Smooth muscle cell (in vitro differentiated cells): ENCODE measurements at regions not wholly inside any gene's neighbourhood (a gene's known extent, or its start where the extent isn't known, plus 50 kb on each side); places are given as distances from the start of the nearest gene placed in this dataset.

Experiments used
- DNase-seq: peaks from one replicate; lab custom pipeline; 2025; ENCODE audit not compliant: unreplicated experiment; lab: John Stamatoyannopoulos, UW
- H2AFZ ChIP-seq: fragments of 200-600 bp; sonication (generic); 2 replicates; pipeline ENCODE4 v1.6.0; 2016; ENCODE audit warnings: antibody characterized with exemption, low read depth, mild to moderate bottlenecking
- H3F3A ChIP-seq: fragments of 200-600 bp; sonication (generic); 2 replicates; pipeline ENCODE4 v1.6.0; 2017; ENCODE audit warnings: antibody characterized with exemption, low read depth
- H3K27ac ChIP-seq: fragments of 200-600 bp; sonication (generic); 2 replicates; pipeline ENCODE4 v1.5.1; 2016; ENCODE audit warnings: low read depth, mild to moderate bottlenecking
- H3K27me3 ChIP-seq: fragments of 200-600 bp; sonication (generic); 2 replicates; pipeline ENCODE4 v1.6.1; 2016; ENCODE audit warnings: low read depth, mild to moderate bottlenecking
- H3K36me3 ChIP-seq: fragments of 200-600 bp; sonication (generic); 2 replicates; pipeline ENCODE4 v1.5.1; 2016; ENCODE audit warnings: low read depth
- H3K4me1 ChIP-seq: fragments of 200-600 bp; sonication (generic); 2 replicates; pipeline ENCODE4 v1.5.1; 2016; ENCODE audit warnings: low read depth
- H3K4me2 ChIP-seq: fragments of 200-600 bp; sonication (generic); 2 replicates; pipeline ENCODE4 v1.6.0; 2016; ENCODE audit warnings: mild to moderate bottlenecking
- H3K4me3 ChIP-seq: fragments of 200-600 bp; sonication (generic); 2 replicates; pipeline ENCODE4 v1.5.1; 2016; ENCODE audit warnings: mild to moderate bottlenecking
- H3K79me2 ChIP-seq: fragments of 200-600 bp; sonication (generic); 2 replicates; pipeline ENCODE4 v1.6.0; 2016; ENCODE audit warnings: low read depth, mild to moderate bottlenecking
- H3K9ac ChIP-seq: fragments of 200-600 bp; sonication (generic); 2 replicates; pipeline ENCODE4 v1.6.0; 2016; ENCODE audit warnings: low read depth
- H3K9me3 ChIP-seq: fragments of 200-600 bp; sonication (generic); replicated peaks from 2 replicates; pipeline ENCODE4 v1.5.1; 2016; ENCODE audit warnings: low read depth
- H4K20me1 ChIP-seq: fragments of 200-600 bp; sonication (generic); 2 replicates; pipeline ENCODE4 v1.6.0; 2016; ENCODE audit warnings: low read depth
- WGBS: methylation state at CpG from one replicate; pipeline ENCODE4 v1.1.7; 2016; ENCODE audit warnings: low lambda C conversion rate; 5-methylcytosine and 5-hydroxymethylcytosine counted together
- TF ChIP-seq, protein P1 (sequence below): fragments of 200-600 bp; sonication (generic); IDR thresholded peaks from 2 replicates; pipeline ENCODE4 v1.5.1; 2017; ENCODE audit warnings: borderline replicate concordance, mild to moderate bottlenecking, antibody characterized with exemption; ENCODE audit not compliant: insufficient read depth, poor library complexity, severe bottlenecking

DNA sequence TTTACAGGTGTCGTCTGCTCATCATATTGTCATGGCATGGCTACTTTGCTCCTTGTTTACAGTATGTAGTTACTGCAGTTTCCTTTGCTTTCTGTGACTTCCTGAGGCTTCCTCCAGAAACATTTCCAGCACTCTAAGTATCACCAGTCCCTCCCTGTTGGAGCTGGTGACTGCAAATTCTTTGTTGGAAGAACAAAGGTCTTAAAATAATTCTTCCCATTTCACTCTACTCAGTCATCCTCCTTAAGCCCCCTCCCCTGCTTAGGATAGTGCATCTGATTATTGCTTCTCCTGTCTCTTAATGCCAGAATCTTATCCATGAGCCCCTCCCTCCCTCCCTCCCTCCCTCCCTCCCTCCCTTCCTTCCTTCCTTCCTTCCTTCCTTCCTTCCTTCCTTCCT lies 72.0 kb downstream of the C3orf38 start:
- no peak overlapping the region for H3K27ac ChIP-seq
- no peaks in the 10 kb centered on the region for H3K9me3 ChIP-seq
- no peaks in the 10 kb centered on the region for H3K27me3 ChIP-seq
- DNase-seq = no peak
- H3K36me3 ChIP-seq = no peaks in the 10 kb centered on the region
- H4K20me1 ChIP-seq = no peaks in the 10 kb centered on the region
- no peaks in the 10 kb centered on the region for H3K4me1 ChIP-seq
- no peaks in the 10 kb centered on the region for H3F3A ChIP-seq
- no peaks in the 10 kb centered on the region for H3K79me2 ChIP-seq
- no peak overlapping the region for H2AFZ ChIP-seq
- no peak overlapping the region for H3K4me2 ChIP-seq
- TF ChIP-seq, protein P1, sequence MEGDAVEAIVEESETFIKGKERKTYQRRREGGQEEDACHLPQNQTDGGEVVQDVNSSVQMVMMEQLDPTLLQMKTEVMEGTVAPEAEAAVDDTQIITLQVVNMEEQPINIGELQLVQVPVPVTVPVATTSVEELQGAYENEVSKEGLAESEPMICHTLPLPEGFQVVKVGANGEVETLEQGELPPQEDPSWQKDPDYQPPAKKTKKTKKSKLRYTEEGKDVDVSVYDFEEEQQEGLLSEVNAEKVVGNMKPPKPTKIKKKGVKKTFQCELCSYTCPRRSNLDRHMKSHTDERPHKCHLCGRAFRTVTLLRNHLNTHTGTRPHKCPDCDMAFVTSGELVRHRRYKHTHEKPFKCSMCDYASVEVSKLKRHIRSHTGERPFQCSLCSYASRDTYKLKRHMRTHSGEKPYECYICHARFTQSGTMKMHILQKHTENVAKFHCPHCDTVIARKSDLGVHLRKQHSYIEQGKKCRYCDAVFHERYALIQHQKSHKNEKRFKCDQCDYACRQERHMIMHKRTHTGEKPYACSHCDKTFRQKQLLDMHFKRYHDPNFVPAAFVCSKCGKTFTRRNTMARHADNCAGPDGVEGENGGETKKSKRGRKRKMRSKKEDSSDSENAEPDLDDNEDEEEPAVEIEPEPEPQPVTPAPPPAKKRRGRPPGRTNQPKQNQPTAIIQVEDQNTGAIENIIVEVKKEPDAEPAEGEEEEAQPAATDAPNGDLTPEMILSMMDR = no peak
- no peak overlapping the region for H3K9ac ChIP-seq
- H3K4me3 ChIP-seq = no peak overlapping the region
- WGBS = 96% methylated on average over 1 of the region's 1 CpG

GRCh38 chr3:88222343-88222742 lies 72.6 kb downstream of the C3orf38 start:
- TF ChIP-seq, protein P1 = no peak
- H3K27me3 ChIP-seq = no peaks in the 10 kb centered on the region
- no peak overlapping the region for H3K4me3 ChIP-seq
- no peak overlapping the region for H3K27ac ChIP-seq
- no peaks in the 10 kb centered on the region for H3K4me1 ChIP-seq
- no peak overlapping the region for H2AFZ ChIP-seq
- H3K79me2 ChIP-seq = no peaks in the 10 kb centered on the region
- H3K9ac ChIP-seq = no peak overlapping the region
- no peak for DNase-seq
- H3K36me3 ChIP-seq = no peaks in the 10 kb centered on the region
- H3F3A ChIP-seq = no peaks in the 10 kb centered on the region
- no peak overlapping the region for H3K4me2 ChIP-seq
- WGBS = 93% methylated on average over 2 of the region's 2 CpGs
- no peaks in the 10 kb centered on the region for H4K20me1 ChIP-seq
- H3K9me3 ChIP-seq = no peaks in the 10 kb centered on the region

DNA sequence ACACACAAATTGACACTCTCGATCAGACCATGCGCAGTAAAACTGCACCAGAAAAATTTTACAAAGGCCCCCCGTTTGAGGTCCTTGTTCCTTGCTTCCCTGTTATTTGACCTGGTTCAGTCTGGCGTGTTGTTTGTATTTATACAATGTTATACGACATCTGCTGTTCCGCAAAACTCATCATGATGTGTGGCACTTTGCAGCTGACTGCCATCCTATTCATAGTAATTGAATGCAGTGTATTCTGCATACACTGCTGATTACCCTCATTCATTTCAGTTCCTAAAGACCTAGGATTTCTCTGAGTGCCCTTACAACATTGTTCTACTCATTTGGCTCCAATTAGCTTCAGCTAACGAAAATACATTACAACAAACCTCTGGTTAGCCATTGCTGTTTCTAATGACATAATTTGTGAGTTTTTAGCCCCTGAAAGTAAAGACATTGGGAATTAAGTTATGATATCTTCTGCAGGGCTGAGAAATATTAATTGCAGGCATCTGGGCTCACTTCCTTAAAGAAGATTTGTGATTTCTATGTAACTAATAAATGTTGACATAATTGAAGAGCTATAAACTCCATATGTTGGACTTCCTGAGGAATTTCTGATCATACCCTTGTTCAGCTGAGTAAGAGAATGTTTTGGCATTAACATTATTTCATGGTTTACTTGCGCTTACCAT lies 75.7 kb downstream of the C3orf38 start:
- TF ChIP-seq, protein P1 = no peak

DNA sequence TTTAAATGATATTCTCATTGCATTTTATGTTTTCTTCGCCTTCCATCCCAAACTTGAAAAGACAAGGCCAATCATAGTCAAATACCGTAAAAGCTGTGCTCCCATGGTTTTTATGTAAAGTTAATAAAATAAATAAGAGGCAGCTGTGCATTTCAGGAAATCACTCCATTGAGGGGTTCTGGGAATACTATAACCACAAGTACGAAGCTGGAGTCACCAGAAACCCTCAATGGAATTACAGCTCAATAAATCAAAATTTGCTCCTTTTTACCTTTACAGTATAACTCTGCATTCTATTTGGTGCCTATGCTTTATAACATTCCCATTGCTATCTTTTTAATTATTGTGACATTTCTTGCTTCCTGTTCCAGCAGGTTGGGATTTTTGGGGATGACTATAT lies 77.2 kb downstream of the C3orf38 start:
- no peaks in the 10 kb centered on the region for H3K27me3 ChIP-seq
- no peak for DNase-seq

More for the DNA sequence above, 75.7 kb downstream of the C3orf38 start:
- Histone ChIP-seq H3K9ac (no peak overlapping the region), H3F3A (no peaks in the 10 kb centered on the region), H3K4me3 (no peak overlapping the region), H3K4me2 (no peak overlapping the region), H2AFZ (no peak overlapping the region), H4K20me1 (no peaks in the 10 kb centered on the region), H3K27ac (no peak overlapping the region), H3K4me1 (no peaks in the 10 kb centered on the region), H3K79me2 (no peaks in the 10 kb centered on the region), H3K36me3 (no peaks in the 10 kb centered on the region), H3K9me3 (no peaks in the 10 kb centered on the region), H3K27me3 (no peaks in the 10 kb centered on the region)
- DNase-seq = no peak
- WGBS = 93% methylated on average over 8 of the region's 8 CpGs

More for the DNA sequence above, 77.2 kb downstream of the C3orf38 start:
- Histone ChIP-seq H2AFZ (no peak overlapping the region), H3K9ac (no peak overlapping the region), H3K4me3 (no peak overlapping the region), H3F3A (no peaks in the 10 kb centered on the region), H3K4me1 (no peaks in the 10 kb centered on the region), H3K79me2 (no peaks in the 10 kb centered on the region), H3K27ac (no peak overlapping the region), H3K9me3 (no peaks in the 10 kb centered on the region), H4K20me1 (no peaks in the 10 kb centered on the region), H3K4me2 (no peak overlapping the region), H3K36me3 (no peaks in the 10 kb centered on the region)
- TF ChIP-seq, protein P1 = no peak
- 63% methylated on average over 3 of the region's 3 CpGs for WGBS
